Ishikawa (cell line): ENCODE measurements at regions not wholly inside any gene's neighbourhood (a gene's known extent, or its start where the extent isn't known, plus 50 kb on each side); places are given as distances from the start of the nearest gene placed in this dataset.

ENCODE experiments used
- CEBPB ChIP-seq: IDR thresholded peaks from 2 replicates; pipeline ENCODE4 v1.6.1; 2012
- EGR1 ChIP-seq: IDR thresholded peaks from 2 replicates; pipeline ENCODE4 v1.6.1; 2012
- EP300 ChIP-seq: IDR thresholded peaks from 2 replicates; pipeline ENCODE4 v1.6.1; 2012; ENCODE audit warnings: borderline replicate concordance
- FOXM1 ChIP-seq: IDR thresholded peaks from 2 replicates; pipeline ENCODE4 v1.6.1; 2012; ENCODE audit warnings: low read depth, borderline replicate concordance
- RAD21 ChIP-seq: IDR thresholded peaks from 2 replicates; pipeline ENCODE4 v1.6.1; 2012; ENCODE audit warnings: low read depth
- TAF1 ChIP-seq: IDR thresholded peaks from 2 replicates; pipeline ENCODE4 v1.6.1; 2012; ENCODE audit warnings: low read depth, mild to moderate bottlenecking
- TCF12 ChIP-seq: IDR thresholded peaks from 2 replicates; pipeline ENCODE4 v1.6.1; 2012; ENCODE audit warnings: low read depth
- YY1 ChIP-seq: IDR thresholded peaks from 2 replicates; pipeline ENCODE4 v1.6.1; 2012; ENCODE audit warnings: low read depth
- ZBTB7A ChIP-seq: IDR thresholded peaks from 2 replicates; pipeline ENCODE4 v1.6.1; 2012; ENCODE audit warnings: low read depth
- TF ChIP-seq, protein P1 (sequence below): IDR thresholded peaks from 2 replicates; pipeline ENCODE4 v1.6.1; 2012; ENCODE audit warnings: low read depth, mild to moderate bottlenecking

DNA sequence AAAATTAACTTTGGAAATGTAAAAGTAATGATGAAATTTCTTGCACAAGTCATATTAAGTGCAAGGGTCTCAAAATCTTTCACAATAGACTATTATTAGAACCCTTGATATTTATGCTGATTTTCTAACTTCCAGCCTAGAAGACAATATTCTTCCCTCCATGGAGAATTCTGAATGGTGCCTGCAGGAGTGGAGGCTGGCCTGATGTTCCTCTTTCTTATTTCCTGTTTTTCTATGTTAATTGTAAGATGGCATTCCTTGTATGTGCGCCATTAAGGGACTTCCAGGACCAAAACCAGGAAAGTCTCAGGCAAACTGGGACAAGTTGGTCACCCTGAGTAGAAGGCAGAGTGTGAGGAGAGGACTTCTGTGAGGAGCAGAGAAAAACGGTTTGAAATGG, 294.9 kb downstream of the DLEU7 start:
- TF ChIP-seq EP300 (no peak), CEBPB (no peak), TAF1 (no peak), YY1 (no peak), FOXM1 (no peak), RAD21 (no peak), TCF12 (no peak), ZBTB7A (no peak), EGR1 (no peak)
- TF ChIP-seq, protein P1, sequence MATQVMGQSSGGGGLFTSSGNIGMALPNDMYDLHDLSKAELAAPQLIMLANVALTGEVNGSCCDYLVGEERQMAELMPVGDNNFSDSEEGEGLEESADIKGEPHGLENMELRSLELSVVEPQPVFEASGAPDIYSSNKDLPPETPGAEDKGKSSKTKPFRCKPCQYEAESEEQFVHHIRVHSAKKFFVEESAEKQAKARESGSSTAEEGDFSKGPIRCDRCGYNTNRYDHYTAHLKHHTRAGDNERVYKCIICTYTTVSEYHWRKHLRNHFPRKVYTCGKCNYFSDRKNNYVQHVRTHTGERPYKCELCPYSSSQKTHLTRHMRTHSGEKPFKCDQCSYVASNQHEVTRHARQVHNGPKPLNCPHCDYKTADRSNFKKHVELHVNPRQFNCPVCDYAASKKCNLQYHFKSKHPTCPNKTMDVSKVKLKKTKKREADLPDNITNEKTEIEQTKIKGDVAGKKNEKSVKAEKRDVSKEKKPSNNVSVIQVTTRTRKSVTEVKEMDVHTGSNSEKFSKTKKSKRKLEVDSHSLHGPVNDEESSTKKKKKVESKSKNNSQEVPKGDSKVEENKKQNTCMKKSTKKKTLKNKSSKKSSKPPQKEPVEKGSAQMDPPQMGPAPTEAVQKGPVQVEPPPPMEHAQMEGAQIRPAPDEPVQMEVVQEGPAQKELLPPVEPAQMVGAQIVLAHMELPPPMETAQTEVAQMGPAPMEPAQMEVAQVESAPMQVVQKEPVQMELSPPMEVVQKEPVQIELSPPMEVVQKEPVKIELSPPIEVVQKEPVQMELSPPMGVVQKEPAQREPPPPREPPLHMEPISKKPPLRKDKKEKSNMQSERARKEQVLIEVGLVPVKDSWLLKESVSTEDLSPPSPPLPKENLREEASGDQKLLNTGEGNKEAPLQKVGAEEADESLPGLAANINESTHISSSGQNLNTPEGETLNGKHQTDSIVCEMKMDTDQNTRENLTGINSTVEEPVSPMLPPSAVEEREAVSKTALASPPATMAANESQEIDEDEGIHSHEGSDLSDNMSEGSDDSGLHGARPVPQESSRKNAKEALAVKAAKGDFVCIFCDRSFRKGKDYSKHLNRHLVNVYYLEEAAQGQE = no peak
